ENCODE measurements at regions not wholly inside any gene's neighbourhood (a gene's known extent, or its start where the extent isn't known, plus 50 kb on each side); places are given as distances from the start of the nearest gene placed in this dataset.

- H3K4me3 ChIP-seq (ENCODE audit: low read depth, low read length) = no peak overlapping the region
- TF ChIP-seq CTCF (IDR thresholded peaks at IDR 0.05; ENCODE audit: insufficient read depth, low read length) = no peak
- DNase-seq (ENCODE audit: low read depth) = peak; percentile 25
Observed at GRCh38 chr15:99495430-99496301, 70.1 kb upstream of the MEF2A start.

GRCh38 chr15:99496302-99496629, 69.5 kb upstream of the MEF2A start:
- DNase-seq (ENCODE audit: low read depth) = no peak
- TF ChIP-seq CTCF (IDR thresholded peaks at IDR 0.05; ENCODE audit: insufficient read depth, low read length) = no peak
- H3K4me3 ChIP-seq (ENCODE audit: low read depth, low read length) = no peak overlapping the region

GRCh38 chr15:99502182-99502581, 63.6 kb upstream of the MEF2A start:
- no peak for TF ChIP-seq CTCF (IDR thresholded peaks at IDR 0.05; ENCODE audit: insufficient read depth, low read length)
- no peak for DNase-seq (ENCODE audit: low read depth)
- no peak overlapping the region for H3K4me3 ChIP-seq (ENCODE audit: low read depth, low read length)

GRCh38 chr15:99502661-99503060, 63.1 kb upstream of the MEF2A start:
- no peak overlapping the region for H3K4me3 ChIP-seq (ENCODE audit: low read depth, low read length)
- TF ChIP-seq CTCF (IDR thresholded peaks at IDR 0.05; ENCODE audit: insufficient read depth, low read length) = no peak
- DNase-seq (ENCODE audit: low read depth) = no peak

GRCh38 chr15:99503411-99503810, 62.4 kb upstream of the MEF2A start:
- H3K4me3 ChIP-seq (ENCODE audit: low read depth, low read length) = no peak overlapping the region
- no peak for TF ChIP-seq CTCF (IDR thresholded peaks at IDR 0.05; ENCODE audit: insufficient read depth, low read length)
- DNase-seq (ENCODE audit: low read depth) = no peak

- no peak for TF ChIP-seq CTCF (IDR thresholded peaks at IDR 0.05; ENCODE audit: insufficient read depth, low read length)
- no peak for DNase-seq (ENCODE audit: low read depth)
- H3K4me3 ChIP-seq (ENCODE audit: low read depth, low read length) = no peak overlapping the region
Observed at GRCh38 chr15:99504071-99504822, 61.5 kb upstream of the MEF2A start.

All from fibroblast of the aortic adventitia (primary cell).